GM21367 (cell line): ENCODE measurements at regions not wholly inside any gene's neighbourhood (a gene's known extent, or its start where the extent isn't known, plus 50 kb on each side); places are given as distances from the start of the nearest gene placed in this dataset.

Experiments
- ATAC-seq: cut with Tn5 transposase; IDR thresholded peaks from one replicate; pipeline ENCODE4 v1.9.1; 2021; ENCODE audit not compliant: unreplicated experiment

DNA sequence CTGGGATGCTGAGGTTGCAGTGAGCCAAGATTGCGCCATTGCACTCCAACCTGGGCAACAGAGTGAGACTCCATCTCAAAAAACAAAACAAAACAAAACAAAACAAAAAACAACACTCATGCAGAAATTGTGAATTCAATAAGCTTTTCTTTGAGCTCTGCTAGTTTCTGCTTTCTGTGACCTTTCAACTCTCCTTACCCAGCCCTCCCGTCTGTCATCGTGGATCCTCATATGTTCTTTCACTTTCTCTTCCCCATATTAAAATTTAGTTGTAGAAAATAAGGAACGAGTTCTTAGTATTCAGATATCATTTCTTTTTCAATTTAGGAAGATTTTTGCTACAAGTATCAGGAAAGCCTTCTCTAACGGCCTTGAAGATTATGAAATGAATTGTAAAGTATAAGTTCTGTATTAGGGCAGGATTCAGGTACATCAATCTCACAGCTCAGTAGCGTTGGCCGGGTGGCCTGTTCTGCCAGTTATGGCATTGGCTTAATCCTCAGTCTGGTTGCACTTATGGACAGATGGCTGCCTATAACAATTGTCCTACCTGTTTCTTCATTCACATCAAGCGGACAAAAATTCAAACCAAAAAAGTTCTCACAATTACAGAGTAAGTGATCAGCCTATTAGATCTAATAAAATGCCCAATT lies 1167.0 kb downstream of the SORCS3 start:
- no peak for ATAC-seq

DNA sequence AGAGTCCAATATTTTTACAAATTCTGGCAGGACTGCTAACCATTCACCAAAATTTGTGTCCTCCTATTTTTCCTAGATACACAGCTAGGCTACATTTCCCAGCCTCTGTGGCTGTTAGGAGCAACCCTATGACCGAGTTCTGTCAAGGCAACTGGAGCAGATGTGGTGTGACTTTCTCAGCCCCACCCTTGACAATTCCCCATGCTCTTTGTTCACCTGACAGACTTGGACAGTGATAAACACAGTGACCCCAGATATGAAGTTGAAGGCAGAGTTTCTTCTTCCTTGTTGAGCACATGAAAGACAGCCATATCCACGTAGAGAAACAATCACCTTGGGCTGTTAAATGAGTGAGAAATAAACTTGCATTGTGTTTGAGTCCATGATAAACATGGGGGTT lies 1162.1 kb downstream of the SORCS3 start:
- no peak for ATAC-seq

DNA sequence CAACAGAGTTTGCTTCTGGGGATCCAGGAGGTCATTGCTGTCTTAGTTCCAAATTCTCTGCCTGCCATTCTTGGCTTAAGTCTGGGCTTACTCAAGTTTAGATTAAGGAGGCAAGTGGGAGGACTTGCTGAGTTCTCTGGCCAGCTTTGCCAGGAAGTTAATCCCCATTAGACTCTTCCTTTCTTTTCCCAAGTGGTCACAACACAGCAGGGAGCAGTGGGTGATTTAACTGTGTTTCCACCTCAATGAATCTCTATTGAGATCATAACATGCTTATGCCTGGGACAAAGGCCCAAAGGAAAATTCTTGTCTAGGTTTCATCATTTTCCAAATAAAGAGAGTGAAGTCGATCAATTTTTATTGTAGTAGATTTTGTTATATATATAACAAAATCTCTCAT lies 1159.6 kb downstream of the SORCS3 start:
- ATAC-seq, result no peak

DNA sequence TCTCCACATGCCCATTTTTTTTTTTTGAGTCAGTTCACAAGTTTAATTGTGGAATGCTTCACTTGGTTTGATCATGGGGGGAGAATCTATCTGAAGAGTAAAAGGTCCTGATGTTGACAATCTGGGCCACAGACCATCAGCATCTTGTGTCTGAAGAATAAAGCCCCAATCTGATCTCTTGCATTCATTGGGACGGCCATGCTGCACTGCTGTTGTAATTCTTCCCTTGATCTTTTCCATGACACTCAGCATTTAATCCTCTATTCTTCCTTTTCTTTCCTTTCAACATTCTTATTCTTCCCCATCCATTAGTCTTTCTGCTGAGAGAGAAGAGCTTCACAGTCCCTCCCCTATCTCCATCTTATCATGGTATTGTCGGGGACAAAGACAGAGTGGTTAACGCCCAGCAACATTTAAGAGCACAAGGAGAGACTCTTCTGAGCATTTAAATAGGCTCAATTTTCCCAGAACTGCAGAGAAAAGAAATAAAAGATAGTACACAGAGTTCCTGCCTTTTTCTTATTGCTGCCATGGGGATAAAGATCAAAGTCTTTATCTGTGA lies 1157.3 kb downstream of the SORCS3 start:
- no peak for ATAC-seq

DNA sequence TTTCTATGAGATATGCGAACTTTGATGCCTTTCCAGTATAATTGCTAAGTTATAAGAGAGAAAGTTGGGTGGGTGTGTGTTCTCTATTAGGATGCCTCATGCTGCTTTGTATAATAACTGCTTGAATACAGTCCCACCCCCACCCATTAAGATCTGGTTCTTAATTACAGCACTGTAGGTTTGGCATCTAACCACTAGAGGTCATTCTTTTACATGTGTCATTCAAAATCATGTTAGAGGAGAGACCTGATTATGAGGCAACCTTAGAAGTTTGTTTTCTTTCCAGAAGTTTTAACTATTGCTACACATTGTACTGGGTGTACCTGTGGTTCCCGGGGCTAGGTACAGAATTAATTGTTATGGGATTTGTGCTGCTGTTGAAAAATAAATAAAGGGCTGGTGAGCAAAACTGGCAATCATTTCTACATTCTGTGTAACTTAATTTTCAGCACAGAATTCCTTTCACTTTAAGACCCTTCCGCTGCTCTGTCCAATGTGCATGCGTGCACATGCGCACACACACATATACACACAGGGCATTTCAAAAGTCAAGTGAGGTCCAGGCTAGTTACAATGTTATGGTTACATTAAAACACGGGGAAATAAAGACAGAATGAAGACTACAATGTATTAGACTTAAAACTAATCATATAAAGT lies 1156.3 kb downstream of the SORCS3 start:
- peak; percentile 57 for ATAC-seq

DNA sequence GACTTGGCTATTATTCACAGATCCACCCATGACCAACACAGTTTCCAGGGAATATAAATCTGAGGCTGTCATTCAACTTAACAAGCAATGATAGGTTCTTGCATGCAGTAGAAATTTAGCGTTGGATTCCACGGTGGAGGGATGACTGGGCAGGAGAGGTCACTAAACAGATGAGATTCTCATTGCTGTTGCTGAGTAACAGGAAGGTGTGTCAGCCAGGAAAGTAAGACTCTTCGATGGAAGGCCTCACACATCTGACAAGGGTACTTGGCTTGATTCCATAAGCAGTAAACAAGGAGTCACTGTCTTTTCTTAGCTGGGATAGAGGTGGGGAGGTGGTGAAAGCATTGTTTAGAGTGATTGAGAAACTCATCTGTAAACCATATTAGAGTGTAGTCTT lies 1152.0 kb downstream of the SORCS3 start:
- ATAC-seq, result no peak

DNA sequence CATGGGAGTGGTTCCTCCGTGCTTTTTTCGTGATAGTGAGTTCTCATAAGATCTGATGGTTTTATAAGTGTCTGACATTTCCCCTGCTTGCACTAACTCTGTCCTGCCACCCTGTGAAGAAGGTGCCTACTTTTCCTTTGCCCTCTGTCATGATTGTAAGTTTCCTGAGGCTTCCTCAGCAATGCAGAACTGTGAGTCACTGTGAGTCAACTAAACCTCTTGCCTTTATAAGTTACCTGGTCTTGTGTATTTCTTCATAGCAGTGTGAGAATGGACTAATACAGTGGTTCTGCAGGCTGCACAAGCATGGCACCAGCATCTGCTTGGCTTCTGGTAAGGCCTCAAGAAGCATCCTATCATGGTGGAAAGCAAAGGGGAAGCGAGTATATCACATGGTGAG lies 1144.6 kb downstream of the SORCS3 start:
- no peak for ATAC-seq

- no peak for ATAC-seq
These were observed 1142.9 kb downstream of the SORCS3 start for GRCh38 chr10:105783936-105784483.

GRCh38 chr10:105774881-105775280 lies 1133.8 kb downstream of the SORCS3 start:
- ATAC-seq, result no peak

- ATAC-seq, result no peak
These were observed 1133.3 kb downstream of the SORCS3 start for GRCh38 chr10:105774351-105774750.

GRCh38 chr10:105770524-105771212 lies 1129.6 kb downstream of the SORCS3 start:
- ATAC-seq, result no peak

- ATAC-seq, result no peak
These were observed 1128.4 kb downstream of the SORCS3 start for GRCh38 chr10:105769248-105770184.

DNA sequence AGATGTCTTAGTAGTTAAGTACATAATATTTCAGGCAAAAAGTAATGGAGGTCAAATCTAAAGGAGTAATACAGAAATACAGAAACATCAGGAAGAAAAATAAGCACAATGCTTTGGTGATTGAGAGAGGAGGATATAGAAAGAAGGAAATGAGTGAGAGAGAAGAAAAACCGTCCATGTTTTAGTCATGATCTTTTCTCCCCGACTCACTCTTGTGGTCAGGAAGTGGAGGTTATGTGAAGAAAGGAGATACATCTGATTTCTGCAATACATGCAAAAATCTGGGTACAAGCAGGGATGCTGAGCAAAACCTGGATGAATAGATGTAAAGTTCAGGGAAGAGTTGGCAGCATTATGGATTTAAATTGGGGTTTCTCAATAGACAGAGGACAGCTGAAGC lies 1122.5 kb downstream of the SORCS3 start:
- ATAC-seq, result no peak

DNA sequence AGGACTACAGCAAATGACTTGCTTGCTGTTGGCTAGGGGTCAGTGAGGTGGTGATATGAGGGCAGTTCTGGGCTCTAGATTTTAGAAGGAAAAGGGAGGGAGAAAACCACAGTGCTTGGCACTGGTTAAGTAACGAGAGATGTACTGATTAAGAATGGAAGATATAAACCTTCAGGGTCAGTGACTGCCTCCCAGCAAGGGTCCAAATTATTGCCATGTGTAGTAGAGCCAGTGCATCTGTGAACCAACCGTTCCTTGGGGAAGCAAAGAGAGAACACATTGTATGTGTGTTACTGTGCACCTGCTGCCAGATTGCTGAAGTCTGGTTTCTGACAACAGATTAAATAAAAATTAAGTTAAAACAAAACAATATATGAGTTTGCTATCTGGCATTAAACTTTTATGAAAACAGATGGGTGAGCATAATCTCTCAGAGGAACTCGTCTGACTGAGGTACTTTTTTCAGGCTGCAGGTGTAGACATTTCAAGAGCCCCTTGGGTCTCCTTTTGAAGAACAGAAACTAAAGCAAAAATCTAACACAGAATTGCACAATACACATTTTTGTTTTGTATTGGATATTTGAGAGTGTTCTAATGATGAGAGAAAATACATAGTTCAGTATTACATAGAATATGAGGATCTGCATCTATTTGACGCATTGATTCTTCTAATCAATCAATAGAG lies 1120.6 kb downstream of the SORCS3 start:
- no peak for ATAC-seq

- ATAC-seq, result no peak
These were observed 1118.6 kb downstream of the SORCS3 start for GRCh38 chr10:105759669-105760068.

- no peak for ATAC-seq
These were observed 1117.3 kb downstream of the SORCS3 start for GRCh38 chr10:105758209-105758998.

- ATAC-seq, result no peak
These were observed 1116.2 kb downstream of the SORCS3 start for GRCh38 chr10:105757302-105757701.

GRCh38 chr10:105756386-105756785 lies 1115.3 kb downstream of the SORCS3 start:
- ATAC-seq, result no peak

DNA sequence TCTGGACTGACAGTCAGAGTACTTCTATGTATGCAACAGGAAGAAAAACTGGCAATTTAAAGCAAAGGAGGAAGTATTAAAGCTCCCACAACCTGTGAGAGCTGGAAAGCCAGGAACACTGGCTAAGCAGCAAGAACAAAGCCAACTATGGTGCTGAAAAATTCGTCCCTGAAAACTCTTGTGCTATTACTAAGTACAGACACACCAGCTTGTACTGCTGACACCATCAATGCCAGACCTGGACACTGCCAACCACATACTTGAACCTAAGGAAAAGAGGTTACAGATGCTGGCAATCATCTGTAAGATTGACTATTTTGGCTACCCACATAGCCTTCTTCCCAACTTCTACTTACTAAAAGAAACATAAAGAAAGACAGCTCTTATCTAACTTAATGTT lies 1110.6 kb downstream of the SORCS3 start:
- no peak for ATAC-seq
